ENCODE measurements at regions not wholly inside any gene's neighbourhood (a gene's known extent, or its start where the extent isn't known, plus 50 kb on each side); places are given as distances from the start of the nearest gene placed in this dataset.
"Not testable (repeated sequence)": the region's sequence is repeated elsewhere in the genome, so short reads cannot be mapped to it uniquely, and the experiment has no call there.

DNA sequence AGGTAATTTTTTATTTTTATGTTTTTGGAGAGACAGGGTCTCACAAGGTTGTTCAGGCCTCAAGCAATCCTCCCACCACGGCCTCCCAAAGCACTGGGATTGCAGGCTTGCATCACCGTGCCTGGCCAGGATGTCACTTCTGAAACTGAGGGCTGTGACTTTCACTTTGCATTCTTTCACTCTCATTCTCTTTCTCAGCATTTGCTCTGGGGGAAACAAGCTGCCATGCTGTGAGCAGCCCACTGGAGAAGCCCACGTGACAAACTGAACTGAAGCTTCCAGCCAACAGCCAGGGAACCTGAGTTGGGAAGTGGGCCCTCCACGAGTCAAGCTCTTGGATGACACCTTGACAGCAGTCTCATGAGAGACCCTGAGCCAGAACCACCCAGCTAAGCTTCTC lies 109.4 kb downstream of the C5orf15 start:
- TF ChIP-seq EZH2 (IDR thresholded peaks at IDR 0.05; ENCODE audit: low read length, missing control alignments): no peak
- TF ChIP-seq, protein P1, sequence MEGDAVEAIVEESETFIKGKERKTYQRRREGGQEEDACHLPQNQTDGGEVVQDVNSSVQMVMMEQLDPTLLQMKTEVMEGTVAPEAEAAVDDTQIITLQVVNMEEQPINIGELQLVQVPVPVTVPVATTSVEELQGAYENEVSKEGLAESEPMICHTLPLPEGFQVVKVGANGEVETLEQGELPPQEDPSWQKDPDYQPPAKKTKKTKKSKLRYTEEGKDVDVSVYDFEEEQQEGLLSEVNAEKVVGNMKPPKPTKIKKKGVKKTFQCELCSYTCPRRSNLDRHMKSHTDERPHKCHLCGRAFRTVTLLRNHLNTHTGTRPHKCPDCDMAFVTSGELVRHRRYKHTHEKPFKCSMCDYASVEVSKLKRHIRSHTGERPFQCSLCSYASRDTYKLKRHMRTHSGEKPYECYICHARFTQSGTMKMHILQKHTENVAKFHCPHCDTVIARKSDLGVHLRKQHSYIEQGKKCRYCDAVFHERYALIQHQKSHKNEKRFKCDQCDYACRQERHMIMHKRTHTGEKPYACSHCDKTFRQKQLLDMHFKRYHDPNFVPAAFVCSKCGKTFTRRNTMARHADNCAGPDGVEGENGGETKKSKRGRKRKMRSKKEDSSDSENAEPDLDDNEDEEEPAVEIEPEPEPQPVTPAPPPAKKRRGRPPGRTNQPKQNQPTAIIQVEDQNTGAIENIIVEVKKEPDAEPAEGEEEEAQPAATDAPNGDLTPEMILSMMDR (conservative IDR thresholded peaks at IDR 0.05 in 1 of 2, IDR thresholded peaks at IDR 0.05 in 1 of 2; ENCODE audit: low read depth in 1 of 2, low read length in 2 of 2): no peak
- H4K20me1 ChIP-seq (ENCODE audit: control insufficient read depth, extremely low read depth, insufficient read depth, low read length): no peaks in the 10 kb centered on the region
- H3K4me1 ChIP-seq (ENCODE audit: control insufficient read depth, extremely low read depth, insufficient read depth, low read length): no peaks in the 10 kb centered on the region
- H3K4me2 ChIP-seq (ENCODE audit: extremely low read depth, insufficient read depth, low read length): no peak overlapping the region
- H3K4me3 ChIP-seq (replicated peaks in 1 of 4; ENCODE audit: control extremely low read depth in 1 of 4, insufficient read depth in 1 of 4, low read depth in 3 of 4, low read length in 4 of 4): no peak overlapping the region
- no peaks in the 10 kb centered on the region for H3K27me3 ChIP-seq (ENCODE audit: control insufficient read depth, insufficient read depth, low read length)
- H3K9me3 ChIP-seq (ENCODE audit: control insufficient read depth, insufficient read depth, low read depth, low read length): no peaks in the 10 kb centered on the region
- DNase-seq (ENCODE audit: low read depth in 2 of 2): no peak
- H2AFZ ChIP-seq (ENCODE audit: low read length): no peak overlapping the region
- no peaks in the 10 kb centered on the region for H3K36me3 ChIP-seq (ENCODE audit: control insufficient read depth, insufficient read depth, low read length)
- no peaks in the 10 kb centered on the region for H3K79me2 ChIP-seq (ENCODE audit: control insufficient read depth, insufficient read depth, low read length)
- H3K9ac ChIP-seq (ENCODE audit: insufficient read depth, low read length): no peak overlapping the region
- no peak overlapping the region for H3K27ac ChIP-seq (ENCODE audit: insufficient read depth, low read length)

DNA sequence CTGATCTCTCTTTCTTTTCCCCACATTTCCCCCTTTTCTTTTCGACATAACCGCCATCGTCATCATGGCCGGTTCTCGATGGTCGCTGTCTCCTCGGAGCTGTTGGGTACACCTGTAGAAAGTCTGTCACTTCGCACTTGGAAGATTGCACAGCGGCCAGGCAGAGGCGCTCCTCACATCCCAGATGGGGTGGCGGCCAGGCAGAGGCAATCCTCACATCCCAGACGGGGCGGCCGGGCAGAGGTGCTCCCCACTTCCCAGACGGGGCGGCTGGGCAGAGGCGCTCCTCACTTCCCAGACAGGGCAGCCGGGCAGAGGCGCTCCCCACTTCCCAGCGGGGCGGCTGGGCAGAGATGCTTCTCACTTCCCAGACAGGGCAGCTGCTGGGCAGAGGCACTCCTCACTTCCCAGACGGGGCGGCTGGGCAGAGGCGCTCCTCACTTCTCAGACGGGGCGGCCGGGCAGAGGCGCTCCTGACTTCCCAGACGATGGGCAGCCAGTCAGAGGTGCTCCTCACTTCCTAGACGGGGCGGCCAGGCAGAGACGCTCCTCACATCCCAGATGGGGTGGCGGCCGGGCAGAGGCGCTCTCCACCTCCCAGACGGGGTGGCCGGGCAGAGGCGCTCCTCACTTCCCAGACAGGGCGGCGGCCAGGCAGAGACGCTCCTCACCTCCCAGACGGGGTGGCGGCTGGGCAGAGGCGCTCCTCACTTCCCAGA lies 110.7 kb downstream of the C5orf15 start:
- not testable (repeated sequence) for H3K27ac ChIP-seq (ENCODE audit: insufficient read depth, low read length); H3K79me2 ChIP-seq (ENCODE audit: control insufficient read depth, insufficient read depth, low read length); H4K20me1 ChIP-seq (ENCODE audit: control insufficient read depth, extremely low read depth, insufficient read depth, low read length); H3K9me3 ChIP-seq (ENCODE audit: control insufficient read depth, insufficient read depth, low read depth, low read length); H3K4me1 ChIP-seq (ENCODE audit: control insufficient read depth, extremely low read depth, insufficient read depth, low read length); H3K27me3 ChIP-seq (ENCODE audit: control insufficient read depth, insufficient read depth, low read length); H2AFZ ChIP-seq (ENCODE audit: low read length); H3K4me3 ChIP-seq (replicated peaks in 1 of 4; ENCODE audit: control extremely low read depth in 1 of 4, insufficient read depth in 1 of 4, low read depth in 3 of 4, low read length in 4 of 4); H3K36me3 ChIP-seq (ENCODE audit: control insufficient read depth, insufficient read depth, low read length); H3K4me2 ChIP-seq (ENCODE audit: extremely low read depth, insufficient read depth, low read length); H3K9ac ChIP-seq (ENCODE audit: insufficient read depth, low read length); DNase-seq (ENCODE audit: low read depth in 2 of 2)

- Histone ChIP-seq H3K4me1 (ENCODE audit: control insufficient read depth, extremely low read depth, insufficient read depth, low read length) (no peaks in the 10 kb centered on the region), H3K27ac (ENCODE audit: insufficient read depth, low read length) (no peak overlapping the region), H4K20me1 (ENCODE audit: control insufficient read depth, extremely low read depth, insufficient read depth, low read length) (no peaks in the 10 kb centered on the region), H3K27me3 (ENCODE audit: control insufficient read depth, insufficient read depth, low read length) (no peaks in the 10 kb centered on the region), H3K9ac (ENCODE audit: insufficient read depth, low read length) (no peak overlapping the region), H3K79me2 (ENCODE audit: control insufficient read depth, insufficient read depth, low read length) (no peaks in the 10 kb centered on the region), H3K36me3 (ENCODE audit: control insufficient read depth, insufficient read depth, low read length) (no peaks in the 10 kb centered on the region), H3K4me2 (ENCODE audit: extremely low read depth, insufficient read depth, low read length) (no peak overlapping the region), H3K9me3 (ENCODE audit: control insufficient read depth, insufficient read depth, low read depth, low read length) (no peaks in the 10 kb centered on the region), H2AFZ (ENCODE audit: low read length) (no peak overlapping the region), H3K4me3 (replicated peaks in 1 of 4; ENCODE audit: control extremely low read depth in 1 of 4, insufficient read depth in 1 of 4, low read depth in 3 of 4, low read length in 4 of 4) (no peak overlapping the region)
- no peak for TF ChIP-seq EZH2 (IDR thresholded peaks at IDR 0.05; ENCODE audit: low read length, missing control alignments)
- TF ChIP-seq, protein P1 (conservative IDR thresholded peaks at IDR 0.05 in 1 of 2, IDR thresholded peaks at IDR 0.05 in 1 of 2; ENCODE audit: low read depth in 1 of 2, low read length in 2 of 2): no peak
- no peak for DNase-seq (ENCODE audit: low read depth in 2 of 2)
These were observed 113.9 kb downstream of the C5orf15 start for GRCh38 chr5:133854554-133854953.

Data from fibroblast of lung (primary cell).